ENCODE measurements at regions not wholly inside any gene's neighbourhood (a gene's known extent, or its start where the extent isn't known, plus 50 kb on each side); places are given as distances from the start of the nearest gene placed in this dataset.
"Not testable (repeated sequence)": the region's sequence is repeated elsewhere in the genome, so short reads cannot be mapped to it uniquely, and the experiment has no call there.

DNA sequence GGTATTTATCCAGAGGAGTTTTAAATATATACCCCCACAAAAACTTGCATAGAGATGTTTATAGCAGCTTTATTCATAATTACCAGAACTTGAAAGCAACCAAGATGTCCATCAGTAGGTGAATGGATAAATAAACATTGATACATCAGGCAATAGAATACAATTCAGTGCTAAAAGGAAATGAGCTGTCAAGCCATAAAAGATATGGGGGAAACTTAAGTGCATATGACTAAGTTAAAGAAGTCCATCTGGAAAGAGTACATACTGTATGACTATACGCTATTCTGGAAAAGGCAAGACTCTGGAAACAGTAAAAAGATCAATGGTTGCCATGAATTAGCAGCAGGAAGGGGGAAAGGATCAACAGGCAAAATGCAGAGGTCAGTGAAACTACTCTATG is 366.7 kb downstream of the HHIPL2 start:
- Histone ChIP-seq H3K36me3 (ENCODE audit: control insufficient read depth in 2 of 2, insufficient read depth in 2 of 2, low read length in 2 of 2) (no peaks in the 10 kb centered on the region), H3K27ac (ENCODE audit: low read length) (no peak overlapping the region), H3K27me3 (ENCODE audit: control insufficient read depth in 1 of 2, insufficient read depth in 2 of 2, low read length in 2 of 2) (no peaks in the 10 kb centered on the region), H3K9me3 (ENCODE audit: control insufficient read depth in 2 of 2, low read length in 2 of 2) (no peaks in the 10 kb centered on the region), H3K4me3 (ENCODE audit: low read length in 2 of 2) (no peak overlapping the region), H3K9ac (ENCODE audit: low read length in 2 of 2) (no peak overlapping the region), H3K4me1 (ENCODE audit: control insufficient read depth, insufficient read depth, low read length) (no peaks in the 10 kb centered on the region)

- not testable (repeated sequence) for H3K27ac ChIP-seq (ENCODE audit: low read length); H3K4me3 ChIP-seq (ENCODE audit: low read length in 2 of 2); H3K27me3 ChIP-seq (ENCODE audit: control insufficient read depth in 1 of 2, insufficient read depth in 2 of 2, low read length in 2 of 2); H3K9ac ChIP-seq (ENCODE audit: low read length in 2 of 2); H3K4me1 ChIP-seq (ENCODE audit: control insufficient read depth, insufficient read depth, low read length); H3K9me3 ChIP-seq (ENCODE audit: control insufficient read depth in 2 of 2, low read length in 2 of 2); H3K36me3 ChIP-seq (ENCODE audit: control insufficient read depth in 2 of 2, insufficient read depth in 2 of 2, low read length in 2 of 2)
Observed at GRCh38 chr1:222177496-222177895, 370.4 kb downstream of the HHIPL2 start.

GRCh38 chr1:222171005-222171404 is 376.9 kb downstream of the HHIPL2 start:
- H3K36me3 ChIP-seq (ENCODE audit: control insufficient read depth in 2 of 2, insufficient read depth in 2 of 2, low read length in 2 of 2) = no peaks in the 10 kb centered on the region
- no peak overlapping the region for H3K9ac ChIP-seq (ENCODE audit: low read length in 2 of 2)
- H3K9me3 ChIP-seq (ENCODE audit: control insufficient read depth in 2 of 2, low read length in 2 of 2) = no peaks in the 10 kb centered on the region
- H3K4me3 ChIP-seq (ENCODE audit: low read length in 2 of 2) = no peak overlapping the region
- H3K27ac ChIP-seq (ENCODE audit: low read length) = no peak overlapping the region
- no peaks in the 10 kb centered on the region for H3K27me3 ChIP-seq (ENCODE audit: control insufficient read depth in 1 of 2, insufficient read depth in 2 of 2, low read length in 2 of 2)
- H3K4me1 ChIP-seq (ENCODE audit: control insufficient read depth, insufficient read depth, low read length) = no peaks in the 10 kb centered on the region

GRCh38 chr1:222168621-222169020 is 379.3 kb downstream of the HHIPL2 start:
- Histone ChIP-seq H3K36me3 (ENCODE audit: control insufficient read depth in 2 of 2, insufficient read depth in 2 of 2, low read length in 2 of 2) (no peaks in the 10 kb centered on the region), H3K27ac (ENCODE audit: low read length) (no peak overlapping the region), H3K4me1 (ENCODE audit: control insufficient read depth, insufficient read depth, low read length) (no peaks in the 10 kb centered on the region), H3K9ac (ENCODE audit: low read length in 2 of 2) (no peak overlapping the region), H3K27me3 (ENCODE audit: control insufficient read depth in 1 of 2, insufficient read depth in 2 of 2, low read length in 2 of 2) (no peaks in the 10 kb centered on the region), H3K4me3 (ENCODE audit: low read length in 2 of 2) (no peak overlapping the region), H3K9me3 (ENCODE audit: control insufficient read depth in 2 of 2, low read length in 2 of 2) (no peaks in the 10 kb centered on the region)

DNA sequence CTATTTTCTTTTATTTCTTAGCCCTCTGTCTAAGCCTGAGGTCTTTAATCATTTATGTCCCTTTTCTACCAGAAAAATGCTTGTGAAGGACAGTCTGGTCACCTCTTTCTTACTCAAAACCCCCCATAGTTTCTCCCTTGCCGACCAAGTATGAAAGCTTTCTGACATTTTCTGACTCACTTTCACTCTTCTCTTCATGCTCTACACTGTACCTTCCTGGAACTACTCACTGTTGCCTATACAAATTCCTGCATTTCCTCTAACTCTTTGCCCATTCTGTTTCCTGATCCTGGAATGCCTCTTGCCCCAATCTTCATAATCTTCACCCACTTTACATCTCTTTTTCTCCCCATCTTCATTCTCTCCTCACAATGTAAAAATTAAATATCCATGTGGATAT is 380.0 kb downstream of the HHIPL2 start:
- H3K9ac ChIP-seq (ENCODE audit: low read length in 2 of 2) = no peak overlapping the region
- no peak overlapping the region for H3K27ac ChIP-seq (ENCODE audit: low read length)
- no peaks in the 10 kb centered on the region for H3K4me1 ChIP-seq (ENCODE audit: control insufficient read depth, insufficient read depth, low read length)
- H3K9me3 ChIP-seq (ENCODE audit: control insufficient read depth in 2 of 2, low read length in 2 of 2) = no peaks in the 10 kb centered on the region
- no peak overlapping the region for H3K4me3 ChIP-seq (ENCODE audit: low read length in 2 of 2)
- no peaks in the 10 kb centered on the region for H3K27me3 ChIP-seq (ENCODE audit: control insufficient read depth in 1 of 2, insufficient read depth in 2 of 2, low read length in 2 of 2)
- no peaks in the 10 kb centered on the region for H3K36me3 ChIP-seq (ENCODE audit: control insufficient read depth in 2 of 2, insufficient read depth in 2 of 2, low read length in 2 of 2)

- Histone ChIP-seq H3K4me1 (ENCODE audit: control insufficient read depth, insufficient read depth, low read length) (no peaks in the 10 kb centered on the region), H3K9me3 (ENCODE audit: control insufficient read depth in 2 of 2, low read length in 2 of 2) (no peaks in the 10 kb centered on the region), H3K36me3 (ENCODE audit: control insufficient read depth in 2 of 2, insufficient read depth in 2 of 2, low read length in 2 of 2) (no peaks in the 10 kb centered on the region), H3K27me3 (ENCODE audit: control insufficient read depth in 1 of 2, insufficient read depth in 2 of 2, low read length in 2 of 2) (no peaks in the 10 kb centered on the region), H3K4me3 (ENCODE audit: low read length in 2 of 2) (no peak overlapping the region), H3K27ac (ENCODE audit: low read length) (no peak overlapping the region), H3K9ac (ENCODE audit: low read length in 2 of 2) (no peak overlapping the region)
Observed at GRCh38 chr1:222167111-222167510, 380.8 kb downstream of the HHIPL2 start.

DNA sequence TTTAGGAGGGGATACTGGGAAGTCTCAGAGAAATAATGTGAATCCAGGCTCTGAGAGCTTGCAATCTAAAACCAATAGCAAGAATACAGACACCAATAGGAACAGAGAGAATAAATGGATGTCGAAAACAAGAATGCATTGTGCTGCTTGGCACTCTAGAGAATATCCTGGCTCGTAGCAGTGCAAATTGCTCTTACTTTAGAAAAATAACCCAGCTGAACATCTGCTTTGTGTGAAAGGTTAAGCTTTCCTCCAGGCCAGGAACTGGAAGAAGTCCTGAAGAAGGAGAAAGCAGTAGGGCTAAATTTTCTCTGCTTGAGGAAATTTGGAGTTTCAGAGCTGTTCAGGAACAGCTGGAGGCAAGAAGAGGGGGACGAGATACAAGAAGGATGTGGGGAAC is 382.3 kb downstream of the HHIPL2 start:
- H3K4me3 ChIP-seq (ENCODE audit: low read length in 2 of 2) = no peak overlapping the region
- H3K27me3 ChIP-seq (ENCODE audit: control insufficient read depth in 1 of 2, insufficient read depth in 2 of 2, low read length in 2 of 2) = no peaks in the 10 kb centered on the region
- no peaks in the 10 kb centered on the region for H3K36me3 ChIP-seq (ENCODE audit: control insufficient read depth in 2 of 2, insufficient read depth in 2 of 2, low read length in 2 of 2)
- no peaks in the 10 kb centered on the region for H3K9me3 ChIP-seq (ENCODE audit: control insufficient read depth in 2 of 2, low read length in 2 of 2)
- no peak overlapping the region for H3K27ac ChIP-seq (ENCODE audit: low read length)
- no peak overlapping the region for H3K9ac ChIP-seq (ENCODE audit: low read length in 2 of 2)
- H3K4me1 ChIP-seq (ENCODE audit: control insufficient read depth, insufficient read depth, low read length) = no peaks in the 10 kb centered on the region

- no peaks in the 10 kb centered on the region for H3K27me3 ChIP-seq (ENCODE audit: control insufficient read depth in 1 of 2, insufficient read depth in 2 of 2, low read length in 2 of 2)
- no peaks in the 10 kb centered on the region for H3K36me3 ChIP-seq (ENCODE audit: control insufficient read depth in 2 of 2, insufficient read depth in 2 of 2, low read length in 2 of 2)
- H3K9ac ChIP-seq (ENCODE audit: low read length in 2 of 2) = no peak overlapping the region
- H3K4me1 ChIP-seq (ENCODE audit: control insufficient read depth, insufficient read depth, low read length) = no peaks in the 10 kb centered on the region
- no peaks in the 10 kb centered on the region for H3K9me3 ChIP-seq (ENCODE audit: control insufficient read depth in 2 of 2, low read length in 2 of 2)
- no peak overlapping the region for H3K27ac ChIP-seq (ENCODE audit: low read length)
- no peak overlapping the region for H3K4me3 ChIP-seq (ENCODE audit: low read length in 2 of 2)
Observed at GRCh38 chr1:222163895-222164294, 384.0 kb downstream of the HHIPL2 start.

- peaks cover 0 to 8% of the 10 kb centered on the region in 2 donors for H3K9me3 ChIP-seq (ENCODE audit: control insufficient read depth in 2 of 2, low read length in 2 of 2)
- H3K27ac ChIP-seq (ENCODE audit: low read length) = no peak overlapping the region
- H3K4me1 ChIP-seq (ENCODE audit: control insufficient read depth, insufficient read depth, low read length) = no peaks in the 10 kb centered on the region
- H3K36me3 ChIP-seq (ENCODE audit: control insufficient read depth in 2 of 2, insufficient read depth in 2 of 2, low read length in 2 of 2) = no peaks in the 10 kb centered on the region
- H3K4me3 ChIP-seq (ENCODE audit: low read length in 2 of 2) = no peak overlapping the region
- no peak overlapping the region for H3K9ac ChIP-seq (ENCODE audit: low read length in 2 of 2)
- H3K27me3 ChIP-seq (ENCODE audit: control insufficient read depth in 1 of 2, insufficient read depth in 2 of 2, low read length in 2 of 2) = no peaks in the 10 kb centered on the region
Observed at GRCh38 chr1:222161676-222162075, 386.2 kb downstream of the HHIPL2 start.

GRCh38 chr1:222157612-222158011 is 390.3 kb downstream of the HHIPL2 start:
- Histone ChIP-seq H3K4me1 (ENCODE audit: control insufficient read depth, insufficient read depth, low read length) (no peaks in the 10 kb centered on the region), H3K4me3 (ENCODE audit: low read length in 2 of 2) (no peak overlapping the region), H3K27ac (ENCODE audit: low read length) (no peak overlapping the region), H3K9ac (ENCODE audit: low read length in 2 of 2) (no peak overlapping the region), H3K9me3 (ENCODE audit: control insufficient read depth in 2 of 2, low read length in 2 of 2) (peaks cover 0 to 11% of the 10 kb centered on the region in 2 donors), H3K36me3 (ENCODE audit: control insufficient read depth in 2 of 2, insufficient read depth in 2 of 2, low read length in 2 of 2) (no peaks in the 10 kb centered on the region), H3K27me3 (ENCODE audit: control insufficient read depth in 1 of 2, insufficient read depth in 2 of 2, low read length in 2 of 2) (no peaks in the 10 kb centered on the region)

GRCh38 chr1:222140206-222140605 is 398.3 kb upstream of the DUSP10 start:
- Histone ChIP-seq H3K9ac (ENCODE audit: low read length in 2 of 2) (no peak overlapping the region), H3K4me3 (ENCODE audit: low read length in 2 of 2) (no peak overlapping the region), H3K36me3 (ENCODE audit: control insufficient read depth in 2 of 2, insufficient read depth in 2 of 2, low read length in 2 of 2) (no peaks in the 10 kb centered on the region), H3K4me1 (ENCODE audit: control insufficient read depth, insufficient read depth, low read length) (no peaks in the 10 kb centered on the region), H3K27me3 (ENCODE audit: control insufficient read depth in 1 of 2, insufficient read depth in 2 of 2, low read length in 2 of 2) (no peaks in the 10 kb centered on the region), H3K9me3 (ENCODE audit: control insufficient read depth in 2 of 2, low read length in 2 of 2) (no peaks in the 10 kb centered on the region), H3K27ac (ENCODE audit: low read length) (no peak overlapping the region)

DNA sequence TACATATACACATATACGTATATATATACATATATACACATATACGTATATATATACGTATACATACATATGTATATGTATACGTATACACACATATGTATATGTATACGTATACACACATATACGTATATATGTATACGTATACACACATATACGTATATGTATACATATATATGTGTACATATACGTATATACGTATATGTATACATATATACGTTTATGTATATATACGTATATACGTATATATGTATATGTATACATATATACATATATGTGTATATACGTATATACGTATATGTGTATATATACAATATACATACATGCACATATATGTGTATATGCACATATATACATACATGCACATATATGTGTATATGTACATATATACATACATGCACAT is 396.2 kb upstream of the DUSP10 start:
- H3K4me3 ChIP-seq (ENCODE audit: low read length in 2 of 2) = no peak overlapping the region
- peaks cover 0 to 4% of the 10 kb centered on the region in 2 donors for H3K9me3 ChIP-seq (ENCODE audit: control insufficient read depth in 2 of 2, low read length in 2 of 2)
- H3K36me3 ChIP-seq (ENCODE audit: control insufficient read depth in 2 of 2, insufficient read depth in 2 of 2, low read length in 2 of 2) = no peaks in the 10 kb centered on the region
- H3K27ac ChIP-seq (ENCODE audit: low read length) = no peak overlapping the region
- no peak overlapping the region for H3K9ac ChIP-seq (ENCODE audit: low read length in 2 of 2)
- H3K27me3 ChIP-seq (ENCODE audit: control insufficient read depth in 1 of 2, insufficient read depth in 2 of 2, low read length in 2 of 2) = no peaks in the 10 kb centered on the region
- H3K4me1 ChIP-seq (ENCODE audit: control insufficient read depth, insufficient read depth, low read length) = no peaks in the 10 kb centered on the region

All from stomach smooth muscle (tissue), 2 donors.